B cell (primary cell): ENCODE measurements at regions not wholly inside any gene's neighbourhood (a gene's known extent, or its start where the extent isn't known, plus 50 kb on each side); places are given as distances from the start of the nearest gene placed in this dataset.
"Not testable (repeated sequence)": the region's sequence is repeated elsewhere in the genome, so short reads cannot be mapped to it uniquely, and the experiment has no call there.

ENCODE experiments used
- ATAC-seq: fragments of 200-7000 bp; cut with Tn5 transposase; one replicate; pipeline ENCODE4 v1.10.0; 2021; ENCODE audit warnings: low read depth, mild to moderate bottlenecking, moderate number of reproducible peaks, moderate library complexity
- CTCF ChIA-PET: fragments of 350-600 bp; sonication (Branson Sonifier 250); formaldehyde crosslinking; loops from one replicate; lab custom pipeline; 2021; ENCODE audit warnings: antibody characterized with exemption, inconsistent platforms; lab: Charles Lee
- POLR2A ChIA-PET: fragments of 350-600 bp; sonication (Branson Sonifier 250); formaldehyde crosslinking; loops from one replicate; lab custom pipeline; 2021; ENCODE audit warnings: antibody characterized with exemption; lab: Charles Lee
- DNase-seq: peaks from one replicate; pipeline ENCODE4 v3.0.0; 2013
- H2AFZ ChIP-seq: 2 replicates; pipeline ENCODE4 v1.6.1; 2012; ENCODE audit warnings: mild to moderate bottlenecking, low read depth, low read length; ENCODE audit not compliant: insufficient read depth, poor library complexity, severe bottlenecking
- H3K27ac ChIP-seq, 2 donors: 1 replicate in 1 of 2; 2 replicates in 1 of 2; pipeline ENCODE4 v1.5.1; 2012 to 2013; ENCODE audit warnings: low read length in 2 of 2, mild to moderate bottlenecking in 2 of 2, moderate library complexity in 1 of 2
- H3K27me3 ChIP-seq, 4 experiments: fragments of 200-600 bp in 1 of 4; sonication (generic) in 1 of 4; replicated peaks in 1 of 4; 1 replicate in 2 of 4; 2 replicates in 2 of 4; pipeline versions ENCODE4 v1.6.1 to v1.7.0; 2013 to 2016; ENCODE audit warnings: low read length in 3 of 4, mild to moderate bottlenecking in 2 of 4, mixed read lengths in 1 of 4, moderate library complexity in 1 of 4; ENCODE audit not compliant: insufficient read depth in 4 of 4, control insufficient read depth in 3 of 4; ENCODE audit errors: control extremely low read depth in 1 of 4
- H3K36me3 ChIP-seq, 2 experiments: replicated peaks in 1 of 2; 1 replicate in 1 of 2; 2 replicates in 1 of 2; pipeline versions ENCODE4 v1.6.1 to v1.7.1; 2013; ENCODE audit warnings: low read length in 1 of 2; ENCODE audit not compliant: insufficient read depth in 2 of 2, control insufficient read depth in 1 of 2; ENCODE audit errors: control extremely low read depth in 1 of 2, extremely low read depth in 1 of 2
- H3K4me1 ChIP-seq, 2 donors: fragments of 200-600 bp in 1 of 2; sonication (generic) in 1 of 2; 1 replicate in 1 of 2; 2 replicates in 1 of 2; pipeline versions ENCODE4 v1.5.1 to v1.6.1; 2013 to 2017; ENCODE audit warnings: low read length in 2 of 2; ENCODE audit not compliant: control insufficient read depth in 2 of 2, insufficient read depth in 2 of 2
- H3K4me2 ChIP-seq: replicated peaks from 2 replicates; pipeline ENCODE3; 2012; ENCODE audit warnings: mild to moderate bottlenecking, low read depth, low read length; ENCODE audit not compliant: poor library complexity, severe bottlenecking
- H3K4me3 ChIP-seq, 5 experiments: fragments of 200-600 bp in 1 of 5; sonication (generic) in 1 of 5; 1 replicate in 3 of 5; 2 replicates in 2 of 5; pipeline versions ENCODE4 v1.5.1 to v1.7.0; 2011 to 2016; ENCODE audit warnings: low read length in 4 of 5, mild to moderate bottlenecking in 4 of 5, low read depth in 2 of 5, control low read depth in 1 of 5, moderate library complexity in 1 of 5; ENCODE audit not compliant: insufficient read depth in 1 of 5; ENCODE audit errors: control extremely low read depth in 1 of 5, extremely low read depth in 1 of 5
- H3K79me2 ChIP-seq: fragments of 200-600 bp; sonication (generic); one replicate; pipeline ENCODE4 v1.6.0; 2016; ENCODE audit warnings: low read length; ENCODE audit not compliant: control insufficient read depth, insufficient read depth
- H3K9ac ChIP-seq: fragments of 200-600 bp; sonication (generic); 2 replicates; pipeline ENCODE4 v1.6.1; 2017; ENCODE audit warnings: mild to moderate bottlenecking, low read length, moderate library complexity
- H3K9me3 ChIP-seq, 3 donors: one replicate each; pipeline versions ENCODE4 v1.6.1 to v1.7.1; 2013; ENCODE audit warnings: low read length in 2 of 3; ENCODE audit not compliant: control insufficient read depth in 2 of 3, insufficient read depth in 1 of 3; ENCODE audit errors: control extremely low read depth in 1 of 3
- H4K20me1 ChIP-seq: 2 replicates; pipeline ENCODE4 v1.6.0; 2012; ENCODE audit warnings: mild to moderate bottlenecking, low read length; ENCODE audit not compliant: insufficient read depth, control insufficient read depth, poor library complexity, severe bottlenecking
- H3K27ac Mint-ChIP-seq: one replicate; pipeline ENCODE4 v1.8.0; 2021; ENCODE audit warnings: mixed read lengths
- H3K27me3 Mint-ChIP-seq: one replicate; pipeline ENCODE4 v1.8.0; 2021; ENCODE audit warnings: mixed read lengths
- H3K4me1 Mint-ChIP-seq: one replicate; pipeline ENCODE4 v1.8.0; 2021; ENCODE audit warnings: mixed read lengths
- H3K4me3 Mint-ChIP-seq: one replicate; pipeline ENCODE4 v1.8.0; 2021; ENCODE audit warnings: mixed read lengths
- H3K9me3 Mint-ChIP-seq: one replicate; pipeline ENCODE4 v1.8.0; 2022; ENCODE audit warnings: mixed read lengths; ENCODE audit not compliant: insufficient read depth
- WGBS: methylation state at CpG from one replicate; pipeline ENCODE4 v1.1.5; 2013; ENCODE audit warnings: missing lambda C conversion rate; ENCODE audit not compliant: insufficient coverage; 5-methylcytosine and 5-hydroxymethylcytosine counted together
- intact Hi-C: fragments of 100-400 bp; cut with micrococcal nuclease; formaldehyde crosslinking; loops from one replicate; pipeline ENCODE4 v1.10.0; 2022

DNA sequence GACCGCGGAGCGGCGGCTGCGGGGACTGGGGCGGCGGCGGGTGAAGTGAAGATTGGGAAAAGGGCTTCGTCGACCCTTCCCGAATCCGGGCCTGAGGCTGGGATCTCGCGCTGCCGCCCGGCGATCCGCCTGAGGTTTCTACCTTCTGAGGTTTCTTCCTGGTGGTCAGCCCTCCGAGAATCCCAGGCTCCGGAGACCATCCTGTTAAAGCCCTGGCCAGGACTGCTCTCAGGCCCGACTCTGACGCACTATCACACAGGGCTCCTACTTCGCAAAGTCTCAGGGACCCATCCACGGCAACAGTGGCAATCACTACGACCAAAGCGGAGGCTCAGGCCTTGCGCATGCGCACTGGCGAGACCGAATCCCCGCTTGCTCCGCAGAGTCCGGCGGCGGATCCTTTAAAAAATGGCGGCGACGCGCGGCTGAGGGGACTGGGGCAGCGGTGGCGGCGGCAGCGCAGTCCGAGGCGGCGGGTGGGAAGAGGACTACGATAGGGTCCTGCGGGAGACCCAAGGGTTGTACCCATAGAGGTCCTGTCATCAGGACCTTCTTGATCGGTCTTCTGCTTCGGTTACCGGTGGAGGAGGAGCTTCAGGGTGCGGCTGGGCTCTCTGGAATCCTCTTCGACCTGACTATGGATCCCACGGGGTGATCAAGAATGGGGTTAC lies 157.2 kb upstream of the ZNF337 start:
- H2AFZ ChIP-seq, result peak overlapping the region; percentile 82
- peaks cover 0 to 17% (median 0%) of the 10 kb centered on the region in 3 donors for H3K9me3 ChIP-seq
- 9% methylated on average over 55 of the region's 55 CpGs for WGBS
- ATAC-seq (peak; percentile 31), DNase-seq (peak; percentile 78)
- peaks cover 0 to 22% (median 3%) of the 10 kb centered on the region in 4 experiments for H3K27me3 ChIP-seq
- H3K36me3 ChIP-seq, H3K79me2 ChIP-seq, H4K20me1 ChIP-seq, H3K27ac ChIP-seq, intact Hi-C loops, H3K9me3 Mint-ChIP-seq, POLR2A ChIA-PET, CTCF ChIA-PET: not testable (repeated sequence)
- peaks cover 7 to 10% of the 10 kb centered on the region in 2 donors for H3K4me1 ChIP-seq
- peak overlapping the region; percentile 53 for H3K27ac Mint-ChIP-seq
- H3K4me1 Mint-ChIP-seq, result peaks cover 24% of the 10 kb centered on the region
- peak overlapping the region; percentile 87 for H3K4me3 Mint-ChIP-seq
- H3K4me3 ChIP-seq, result peak overlapping the region in 4 of 5 experiments; percentile 28 to 52 (median 50)
- H3K27me3 Mint-ChIP-seq, result peaks cover 32% of the 10 kb centered on the region
- peak overlapping the region; percentile 63 for H3K4me2 ChIP-seq
- H3K9ac ChIP-seq, result peak overlapping the region; percentile 52

DNA sequence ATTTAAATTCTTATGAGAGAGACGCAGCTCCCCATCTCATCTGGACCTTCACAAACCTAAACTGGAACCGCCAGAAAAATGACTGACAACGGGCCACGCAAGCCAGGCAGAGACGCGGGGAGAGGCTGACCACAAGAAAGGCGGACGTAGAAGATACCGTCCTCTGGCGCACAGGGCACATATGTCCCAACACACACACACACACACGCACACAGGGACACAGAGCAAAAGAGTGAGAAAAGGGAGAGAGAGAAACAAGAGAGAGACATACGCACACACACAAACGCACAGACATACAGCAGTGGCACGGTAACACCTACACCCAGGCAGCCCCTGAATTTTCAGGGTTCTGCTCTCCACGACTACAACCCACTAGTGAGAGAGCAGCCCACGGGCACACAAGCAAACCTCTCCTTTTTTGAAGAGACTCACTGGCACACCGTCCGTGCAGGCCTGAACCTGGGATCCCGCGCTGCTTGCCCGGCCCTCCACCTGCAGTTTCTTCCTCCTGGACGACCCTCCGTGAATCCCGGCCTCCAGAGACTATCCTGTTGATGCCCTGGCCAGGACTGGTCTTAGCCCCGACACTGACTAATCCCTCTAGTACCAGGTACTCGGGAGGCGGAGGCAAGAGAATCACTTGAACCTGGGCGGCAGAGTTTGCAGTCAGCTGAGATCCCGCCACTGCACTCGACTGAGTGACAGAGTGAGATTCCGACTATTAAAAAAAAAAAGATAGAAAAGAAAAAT lies 156.5 kb upstream of the ZNF337 start:
- DNase-seq, CTCF ChIA-PET, H3K79me2 ChIP-seq, H4K20me1 ChIP-seq, H3K27ac Mint-ChIP-seq, intact Hi-C loops, POLR2A ChIA-PET, ATAC-seq, H3K4me1 ChIP-seq, H3K27ac ChIP-seq, H3K36me3 ChIP-seq, H3K9me3 Mint-ChIP-seq: not testable (repeated sequence)
- peak overlapping the region; percentile 66 for H3K4me3 Mint-ChIP-seq
- Histone ChIP-seq H2AFZ (peak overlapping the region; percentile 82), H3K4me2 (peak overlapping the region; percentile 63), H3K27me3 (peaks cover 0 to 16% (median 1%) of the 10 kb centered on the region in 4 experiments), H3K9ac (peak overlapping the region; percentile 52), H3K9me3 (peaks cover 0 to 12% (median 0%) of the 10 kb centered on the region in 3 donors), H3K4me3 (peak overlapping the region in 3 of 5 experiments; percentile 49 to 52 (median 50))
- 78% methylated on average over 15 of the region's 31 CpGs for WGBS
- peaks cover 18% of the 10 kb centered on the region for H3K4me1 Mint-ChIP-seq
- peaks cover 28% of the 10 kb centered on the region for H3K27me3 Mint-ChIP-seq

DNA sequence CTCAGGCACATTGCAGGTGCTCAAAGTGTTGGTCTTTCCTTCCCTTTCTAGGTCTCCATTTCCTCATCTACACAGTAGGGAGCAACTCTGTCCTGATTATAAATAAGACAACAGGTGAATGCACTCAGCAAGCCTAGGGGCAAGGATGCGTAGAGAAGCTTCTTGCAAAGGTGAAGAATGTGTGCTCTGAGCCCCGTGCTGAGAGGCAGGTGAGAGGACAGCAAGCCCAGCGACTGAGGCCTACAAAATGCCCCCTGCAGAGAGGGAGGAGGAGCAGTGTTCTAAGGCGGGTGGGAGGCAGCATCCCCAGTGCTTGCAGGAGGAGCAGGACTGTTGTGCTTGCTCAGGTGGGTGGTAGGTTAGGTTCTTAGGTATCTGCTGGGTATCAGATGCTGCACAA lies 153.5 kb upstream of the ZNF337 start:
- H3K4me1 Mint-ChIP-seq, H3K4me3 ChIP-seq, H3K4me3 Mint-ChIP-seq, H3K9ac ChIP-seq, H3K36me3 ChIP-seq, H3K9me3 Mint-ChIP-seq, POLR2A ChIA-PET, H3K27ac Mint-ChIP-seq, DNase-seq, H3K79me2 ChIP-seq, H3K27ac ChIP-seq, H3K4me2 ChIP-seq, H3K4me1 ChIP-seq, ATAC-seq, CTCF ChIA-PET, H2AFZ ChIP-seq, H4K20me1 ChIP-seq, H3K9me3 ChIP-seq, intact Hi-C loops: not testable (repeated sequence)
- peaks cover 11% of the 10 kb centered on the region for H3K27me3 Mint-ChIP-seq
- 60% methylated on average over 1 of the region's 4 CpGs for WGBS
- peaks cover 0 to 10% (median 1%) of the 10 kb centered on the region in 4 experiments for H3K27me3 ChIP-seq
